CD4-positive, alpha-beta T cell treated with Interleukin-15 for 4 hours (primary cell): ENCODE measurements at regions not wholly inside any gene's neighbourhood (a gene's known extent, or its start where the extent isn't known, plus 50 kb on each side); places are given as distances from the start of the nearest gene placed in this dataset.

ENCODE experiments used
- DNase-seq: peaks from one replicate; pipeline ENCODE4 v3.0.0-alpha.2; 2020; ENCODE audit warnings: low spot score

GRCh38 chr10:113364227-113364626, 188.6 kb upstream of the HABP2 start:
- no peak for DNase-seq

- DNase-seq, result no peak
These were observed 184.0 kb upstream of the HABP2 start for GRCh38 chr10:113368666-113369364.

GRCh38 chr10:113369365-113369694, 183.5 kb upstream of the HABP2 start:
- DNase-seq, result no peak

DNA sequence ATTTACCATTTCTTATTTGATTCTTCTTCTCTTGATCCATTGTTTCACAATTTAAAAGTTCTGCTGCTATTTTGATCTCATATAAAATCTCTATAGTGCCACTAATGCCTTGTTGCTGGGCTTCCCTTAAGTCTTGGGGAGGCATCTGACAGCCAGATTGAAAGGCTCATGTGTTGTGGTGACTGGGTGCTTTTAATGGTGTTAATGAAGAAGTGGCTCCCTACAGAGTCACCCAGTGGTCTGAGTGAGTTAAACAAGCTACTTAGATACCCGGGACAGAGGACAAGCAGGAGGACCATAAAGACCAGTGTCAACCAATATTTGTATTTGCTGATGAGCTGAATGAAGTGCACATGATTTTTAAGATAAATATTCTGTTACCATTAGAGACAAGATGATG, 176.4 kb upstream of the HABP2 start:
- DNase-seq, result no peak

DNA sequence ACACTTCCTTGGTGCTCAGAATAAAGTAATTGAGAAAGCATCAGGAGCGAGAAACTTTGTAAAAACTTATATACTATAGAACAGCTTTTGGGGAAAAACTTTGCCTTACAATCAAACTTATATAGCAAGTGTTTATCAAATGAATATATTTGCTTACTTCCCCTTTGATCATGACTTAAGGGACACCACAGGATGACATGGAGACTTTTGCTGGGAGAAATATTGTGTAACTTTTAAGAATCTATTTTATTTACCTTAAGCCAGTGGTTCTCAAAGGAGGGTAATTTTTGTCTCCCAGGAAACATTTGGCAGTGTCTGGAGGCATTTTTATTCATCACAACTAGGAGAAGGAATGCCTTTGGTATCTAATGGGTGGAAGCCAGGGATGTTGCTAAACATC, 173.8 kb upstream of the HABP2 start:
- no peak for DNase-seq

DNA sequence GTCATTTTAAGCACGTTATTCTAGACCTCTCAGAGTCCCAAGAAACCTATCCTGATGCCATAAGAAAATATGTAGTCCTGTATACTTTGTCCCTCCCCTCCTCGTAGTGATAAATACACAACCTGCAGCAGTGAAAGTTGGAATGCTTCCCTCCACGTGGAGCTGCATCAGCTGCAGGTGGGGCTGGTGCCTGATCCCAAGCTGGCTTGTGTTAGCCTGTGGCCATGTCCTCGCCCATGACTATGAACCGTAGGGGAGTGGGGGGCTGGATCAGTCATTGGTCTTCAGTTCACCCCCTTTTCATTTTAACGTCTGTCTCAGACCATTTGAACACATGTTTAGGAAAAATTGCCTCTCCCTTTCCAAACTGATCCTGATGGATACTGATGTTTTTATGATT, 171.4 kb upstream of the HABP2 start:
- no peak for DNase-seq

DNA sequence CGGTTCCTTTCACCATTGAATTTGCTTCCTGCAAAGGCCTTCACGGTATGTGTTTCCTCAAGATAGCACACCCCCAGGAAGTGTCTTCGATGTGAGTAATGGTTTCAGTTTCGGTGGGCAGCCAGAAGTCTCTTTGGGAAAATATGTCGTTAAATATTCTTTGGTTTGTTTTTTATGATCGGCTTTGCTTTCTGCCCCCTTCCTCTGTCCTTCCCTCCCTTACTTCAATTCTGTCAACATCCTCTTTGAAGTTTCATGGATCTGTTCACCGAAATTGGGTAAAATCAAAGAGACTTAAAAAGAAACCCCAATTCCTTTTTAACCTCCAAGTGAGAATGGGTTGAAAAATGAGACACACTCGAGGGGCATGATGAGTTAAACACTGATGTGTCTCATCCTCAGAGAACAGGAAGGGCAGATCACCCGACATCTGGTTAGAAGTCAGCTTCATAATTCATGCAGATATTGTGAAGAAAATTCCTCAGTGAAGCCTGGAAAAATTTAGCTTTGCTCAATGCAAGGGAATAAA, 170.8 kb upstream of the HABP2 start:
- peak; percentile 39 for DNase-seq

DNA sequence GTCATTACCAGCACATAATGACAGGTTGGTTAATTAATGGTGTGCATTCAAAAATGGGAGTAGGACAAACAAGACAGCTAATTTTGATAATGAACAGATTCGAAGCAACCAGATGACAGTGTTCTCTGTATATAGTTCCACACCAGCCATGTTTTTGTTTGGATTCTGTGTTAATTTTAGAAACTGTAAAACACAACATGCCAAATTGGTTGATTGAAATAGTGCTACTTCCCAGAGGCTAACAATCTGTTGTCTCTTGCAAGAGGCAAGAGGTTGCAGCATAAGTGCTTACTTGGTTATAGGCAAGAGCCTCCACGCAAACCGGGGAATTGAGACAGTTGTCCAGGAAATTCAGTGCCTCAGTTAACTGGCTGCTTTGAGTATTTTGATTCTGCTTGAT, 170.2 kb upstream of the HABP2 start:
- DNase-seq, result no peak

- no peak for DNase-seq
These were observed 168.7 kb upstream of the HABP2 start for GRCh38 chr10:113384181-113384580.

DNA sequence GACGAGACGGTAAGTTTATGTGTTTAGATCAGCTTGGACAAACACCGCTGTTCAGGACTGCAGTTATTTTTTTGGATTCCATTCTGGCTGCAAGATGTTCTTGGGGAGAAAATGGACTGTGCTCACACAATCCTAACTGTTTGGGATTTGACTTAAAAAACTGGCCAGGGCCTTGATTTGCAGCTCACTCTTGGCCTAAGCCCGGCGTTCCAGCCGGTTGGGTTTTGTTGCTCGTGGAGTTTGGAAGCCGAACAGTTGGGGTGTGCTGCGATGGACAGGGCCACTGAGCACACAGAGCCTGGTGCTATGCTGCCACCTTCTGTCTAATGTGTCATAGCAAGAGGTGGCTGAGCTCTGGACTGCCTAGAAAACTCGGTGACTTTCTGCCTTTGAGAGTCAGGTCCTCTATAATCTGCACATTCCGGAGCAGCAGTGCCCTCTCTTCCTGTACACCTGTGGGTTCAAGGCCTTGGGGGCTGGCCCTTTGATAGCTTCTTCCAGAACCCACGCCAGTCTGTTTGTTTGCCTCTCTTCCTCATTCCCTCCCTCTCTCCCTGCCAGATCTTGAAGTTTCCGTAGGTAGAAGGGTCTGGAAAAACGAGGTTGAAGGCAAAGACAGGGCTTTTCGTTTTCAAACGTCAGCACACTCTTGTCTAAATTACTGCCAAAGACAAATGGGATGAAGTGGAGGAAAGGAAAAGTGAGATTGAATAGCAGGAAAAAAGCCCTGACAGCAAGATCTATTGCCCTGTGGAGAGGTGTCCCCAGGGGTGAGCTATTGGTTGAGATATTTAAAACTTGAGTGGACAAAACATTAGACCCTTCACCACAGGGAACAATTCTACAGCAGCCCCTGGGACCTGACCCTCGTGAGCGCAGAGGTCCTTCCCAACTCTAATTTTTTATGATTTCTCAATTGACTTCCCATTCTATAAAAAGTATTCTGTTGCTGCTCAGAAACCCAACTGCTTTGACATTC, 167.5 kb upstream of the HABP2 start:
- DNase-seq, result peak; percentile 63

DNA sequence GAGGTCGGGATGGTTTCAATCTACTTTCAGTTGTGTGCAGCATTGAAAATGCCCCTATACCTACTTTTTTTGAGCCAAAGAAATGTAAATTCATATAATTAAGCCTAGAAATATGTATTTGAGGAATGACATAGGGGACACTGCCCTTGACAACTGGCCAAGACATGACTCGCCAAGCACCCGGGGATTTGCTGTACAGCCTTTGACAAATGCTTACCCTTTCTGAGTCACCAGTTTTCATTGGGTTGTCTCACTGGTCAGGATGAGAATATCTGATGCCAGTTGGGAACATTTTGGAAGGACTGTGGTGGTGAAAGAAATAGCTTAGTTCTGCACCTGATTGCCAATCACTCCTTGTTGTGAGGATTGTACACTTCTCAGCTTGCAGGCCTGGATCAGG, 166.8 kb upstream of the HABP2 start:
- no peak for DNase-seq

DNA sequence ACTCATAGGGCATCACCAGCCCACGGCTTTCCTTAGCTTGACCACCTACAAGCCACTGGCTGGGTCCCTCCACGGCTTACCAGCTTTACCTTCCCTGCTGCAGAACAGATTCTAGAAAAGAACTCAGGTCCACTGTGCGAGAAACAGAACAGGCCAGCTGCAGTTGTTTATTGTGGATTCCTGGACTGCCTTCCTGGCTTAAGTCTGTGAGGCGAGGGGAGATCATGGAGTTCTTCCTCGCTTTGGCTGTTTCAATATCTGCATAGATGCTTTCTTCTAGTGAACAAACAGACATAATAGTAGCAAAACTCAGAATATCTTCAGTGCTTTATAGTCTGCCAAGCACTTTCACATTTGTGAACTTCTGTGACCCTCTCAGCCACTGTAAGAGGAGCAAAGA, 162.9 kb upstream of the HABP2 start:
- no peak for DNase-seq

GRCh38 chr10:113390896-113391295, 162.0 kb upstream of the HABP2 start:
- no peak for DNase-seq

DNA sequence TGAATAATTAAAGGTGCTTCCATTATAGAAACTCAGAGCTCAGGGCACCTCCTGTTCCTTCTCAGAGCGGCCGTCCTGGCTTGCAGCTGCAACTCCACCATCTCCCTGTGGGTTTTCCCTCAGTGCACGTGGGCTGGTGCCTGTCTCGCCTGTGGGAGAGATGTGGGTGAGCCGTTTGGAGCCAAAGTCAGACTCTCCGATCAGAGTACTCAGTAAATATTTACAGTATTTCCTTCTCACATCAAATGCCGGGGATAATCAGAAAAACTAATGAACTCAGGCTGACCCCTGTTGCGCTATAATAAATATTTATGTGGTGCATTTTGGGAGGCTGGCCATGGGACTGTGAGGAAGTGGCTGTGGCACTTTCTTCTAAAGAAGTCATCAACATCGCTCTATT, 155.8 kb upstream of the HABP2 start:
- DNase-seq, result no peak

DNA sequence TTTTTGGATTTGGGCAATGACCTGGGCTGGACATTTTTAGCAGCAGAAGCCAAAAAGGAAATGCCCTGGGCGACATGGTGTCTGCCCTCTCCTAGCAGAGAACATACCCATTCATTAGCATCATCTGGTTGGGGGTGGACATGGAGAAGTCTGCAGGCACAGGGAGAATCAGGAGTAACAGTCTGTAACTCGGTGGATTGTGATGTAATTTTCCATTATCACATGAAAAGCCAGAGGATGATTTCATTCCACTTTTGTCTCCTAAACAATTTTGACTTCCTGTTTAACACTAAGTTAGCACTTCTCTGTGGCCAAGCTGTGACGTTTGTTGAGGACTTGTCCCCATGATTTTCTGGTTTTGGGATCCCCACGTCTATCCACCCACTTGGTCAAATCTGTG, 153.8 kb upstream of the HABP2 start:
- DNase-seq, result no peak

DNA sequence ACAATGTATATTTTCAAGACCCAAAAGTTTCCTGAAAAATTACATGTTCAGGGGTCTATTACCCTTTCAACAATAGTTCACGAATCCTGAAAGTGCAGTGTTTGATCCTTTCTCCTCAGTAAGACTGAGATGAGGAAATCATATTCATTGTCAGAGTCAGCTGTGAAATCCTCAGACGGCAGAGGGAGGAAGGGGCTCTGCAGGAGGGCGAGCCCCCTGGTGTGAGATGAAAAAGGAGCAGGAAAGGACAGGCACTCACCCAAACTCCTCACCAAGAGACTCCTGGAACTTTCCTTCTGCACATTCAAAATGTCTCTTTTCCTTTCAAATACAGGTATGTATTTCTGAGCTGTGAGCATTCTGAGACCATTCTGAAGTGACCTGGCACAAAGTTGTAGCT, 150.3 kb upstream of the HABP2 start:
- no peak for DNase-seq

DNA sequence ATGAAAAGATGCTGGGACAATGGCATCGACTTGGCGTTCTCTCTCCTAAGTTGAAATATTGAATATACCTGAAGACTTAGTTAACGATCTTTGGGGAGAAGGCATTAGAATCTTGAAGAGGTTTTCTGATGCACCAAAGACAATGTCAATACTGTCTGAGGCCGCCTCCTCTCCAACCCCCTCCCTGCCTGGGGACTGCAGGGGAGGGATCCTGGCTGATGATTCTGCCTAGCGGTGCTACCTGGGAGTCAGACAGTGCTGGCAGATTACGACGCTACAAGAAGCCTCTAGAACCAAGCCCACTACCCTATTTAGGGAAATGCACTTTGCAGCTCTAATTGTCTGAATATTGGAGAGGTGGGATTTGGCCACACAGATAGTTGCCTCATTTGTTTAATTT, 145.6 kb upstream of the HABP2 start:
- no peak for DNase-seq

DNA sequence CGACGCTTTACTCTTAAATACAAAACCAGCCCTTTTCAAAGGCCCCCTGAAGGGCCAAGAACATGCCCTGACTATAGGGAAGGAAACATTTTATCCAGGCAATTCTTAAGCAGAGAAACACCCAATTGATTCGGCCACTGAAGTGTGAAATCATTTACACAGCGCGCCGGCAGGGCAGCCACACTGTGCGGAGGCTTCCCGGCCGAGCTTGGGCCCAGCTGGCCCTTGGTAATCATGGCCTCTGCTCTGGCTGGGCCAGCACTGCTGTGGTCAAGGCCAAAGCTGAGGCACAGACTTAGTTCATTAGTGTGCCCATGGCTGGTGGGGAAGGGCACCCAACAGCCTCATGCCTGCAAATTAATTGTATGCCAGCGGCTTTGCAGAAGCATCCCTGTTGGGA, 143.7 kb upstream of the HABP2 start:
- DNase-seq, result no peak

DNA sequence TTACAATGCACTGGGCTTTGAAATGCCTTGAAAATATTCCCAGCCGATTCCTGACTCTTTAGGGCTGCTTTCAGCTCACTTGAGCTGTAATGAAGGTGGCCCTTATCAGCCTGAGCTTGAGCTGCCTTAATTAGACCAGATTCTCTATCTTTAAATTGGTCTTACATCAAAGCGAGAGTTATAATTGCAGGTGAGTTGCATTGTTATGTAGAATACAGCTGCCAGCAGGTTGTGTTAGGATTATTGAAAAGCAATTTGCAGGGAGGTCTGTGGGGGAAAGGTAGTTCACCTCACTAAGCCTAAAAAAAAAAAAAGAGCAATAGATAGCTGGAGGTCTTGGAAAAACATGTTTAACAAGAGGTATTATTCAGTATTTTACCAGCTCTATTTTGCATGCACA, 142.2 kb upstream of the HABP2 start:
- DNase-seq, result no peak

- no peak for DNase-seq
These were observed 141.4 kb upstream of the HABP2 start for GRCh38 chr10:113411456-113411855.

DNA sequence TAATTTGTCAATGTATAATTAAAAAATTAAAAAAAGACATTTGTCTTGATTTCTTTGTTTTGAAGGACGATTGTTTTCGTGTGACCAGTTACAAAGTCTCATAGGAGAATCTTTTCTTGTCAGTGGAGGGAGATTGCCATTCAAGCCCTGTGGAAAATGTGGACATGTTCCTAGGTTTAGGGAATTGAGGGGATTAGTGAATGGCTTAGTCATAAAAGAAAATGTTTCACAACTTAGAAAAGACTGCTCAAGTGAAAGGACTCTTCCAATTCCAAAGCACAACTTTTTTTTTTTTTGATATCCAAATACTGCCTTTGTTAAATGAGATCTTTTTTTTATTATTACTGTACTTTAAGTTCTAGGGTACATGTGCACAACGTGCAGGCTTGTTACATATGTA, 140.7 kb upstream of the HABP2 start:
- DNase-seq, result no peak

DNA sequence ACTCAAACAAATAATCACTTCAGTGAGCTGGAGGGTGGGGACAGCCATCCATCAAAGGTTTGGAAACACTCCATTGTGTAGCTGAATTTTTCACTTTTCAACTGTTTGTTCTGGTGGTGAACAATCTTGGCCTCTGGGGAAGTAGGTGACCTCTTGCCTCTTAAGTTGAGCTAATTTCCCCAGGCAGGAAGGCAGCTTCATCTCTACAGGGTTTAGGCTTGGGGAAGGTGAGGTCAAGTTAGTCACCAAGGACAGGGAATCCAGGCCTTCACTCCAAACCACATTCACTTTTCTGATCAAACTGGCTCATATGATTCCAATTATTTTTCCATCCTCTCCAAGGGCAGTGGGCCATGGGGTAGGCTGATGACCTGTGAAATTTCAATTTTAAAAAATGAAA, 138.3 kb upstream of the HABP2 start:
- no peak for DNase-seq

DNA sequence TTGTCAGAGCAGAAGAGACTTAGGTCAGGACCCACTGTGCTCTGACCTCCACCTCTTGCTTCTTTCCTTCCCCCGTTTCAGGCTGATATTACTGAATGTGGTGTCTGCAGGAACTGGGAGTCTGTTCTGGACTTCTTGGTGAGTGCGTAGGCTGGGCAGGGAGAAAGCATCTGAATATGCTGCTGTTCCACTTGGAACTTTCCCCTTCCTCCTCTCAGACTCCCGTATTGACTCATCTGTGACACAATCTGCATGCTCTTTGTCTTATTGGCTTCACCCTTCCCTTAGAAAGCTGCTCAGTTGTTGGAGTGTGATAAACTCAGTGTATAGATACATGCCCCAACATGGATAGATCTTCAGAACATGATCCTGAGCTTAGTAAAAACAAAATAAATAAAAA, 137.6 kb upstream of the HABP2 start:
- DNase-seq, result no peak
